ENCODE measurements at regions not wholly inside any gene's neighbourhood (a gene's known extent, or its start where the extent isn't known, plus 50 kb on each side); places are given as distances from the start of the nearest gene placed in this dataset.
A peak's percentile ranks its signal among the peaks of the same experiment; 100 is the strongest.

DNA sequence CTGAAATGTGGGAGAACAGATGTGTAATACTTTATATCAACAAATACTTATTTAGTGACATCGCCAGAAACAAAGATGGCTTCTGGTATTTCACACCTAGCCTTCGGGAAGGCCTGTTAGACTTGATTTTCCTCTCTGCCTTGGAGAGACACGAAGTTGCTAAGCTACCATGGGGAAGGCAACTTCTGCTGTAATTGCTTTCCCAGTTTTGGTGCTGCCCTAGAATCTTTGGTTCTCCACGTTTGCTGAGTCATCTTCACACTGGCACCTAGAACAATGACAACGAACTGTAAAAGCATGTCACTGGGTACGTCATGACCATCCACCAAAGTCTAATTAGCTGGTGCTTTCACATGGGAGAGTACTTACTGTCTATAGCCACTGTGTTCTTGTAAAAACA lies 58.7 kb upstream of the ACTR3 start:
- H3K9me3 ChIP-seq, result no peaks in the 10 kb centered on the region
- no peaks in the 10 kb centered on the region for H3K27me3 ChIP-seq
- H3K4me3 ChIP-seq, result no peak overlapping the region
- 59 to 64% methylated on average over 6 of the region's 6 CpGs for WGBS, 2 donors
- no peak for ATAC-seq
- H3K36me3 ChIP-seq (replicated peaks in 1 of 2; ENCODE audit: insufficient read depth in 1 of 2, low read depth in 2 of 2), result no peaks in the 10 kb centered on the region
- H3K27ac ChIP-seq, result no peak overlapping the region
- intact Hi-C loops (cut with DNase I), result no loop called here
- TF ChIP-seq POLR2A (IDR thresholded peaks at IDR 0.05), result no peak
- TF ChIP-seq, protein P1, sequence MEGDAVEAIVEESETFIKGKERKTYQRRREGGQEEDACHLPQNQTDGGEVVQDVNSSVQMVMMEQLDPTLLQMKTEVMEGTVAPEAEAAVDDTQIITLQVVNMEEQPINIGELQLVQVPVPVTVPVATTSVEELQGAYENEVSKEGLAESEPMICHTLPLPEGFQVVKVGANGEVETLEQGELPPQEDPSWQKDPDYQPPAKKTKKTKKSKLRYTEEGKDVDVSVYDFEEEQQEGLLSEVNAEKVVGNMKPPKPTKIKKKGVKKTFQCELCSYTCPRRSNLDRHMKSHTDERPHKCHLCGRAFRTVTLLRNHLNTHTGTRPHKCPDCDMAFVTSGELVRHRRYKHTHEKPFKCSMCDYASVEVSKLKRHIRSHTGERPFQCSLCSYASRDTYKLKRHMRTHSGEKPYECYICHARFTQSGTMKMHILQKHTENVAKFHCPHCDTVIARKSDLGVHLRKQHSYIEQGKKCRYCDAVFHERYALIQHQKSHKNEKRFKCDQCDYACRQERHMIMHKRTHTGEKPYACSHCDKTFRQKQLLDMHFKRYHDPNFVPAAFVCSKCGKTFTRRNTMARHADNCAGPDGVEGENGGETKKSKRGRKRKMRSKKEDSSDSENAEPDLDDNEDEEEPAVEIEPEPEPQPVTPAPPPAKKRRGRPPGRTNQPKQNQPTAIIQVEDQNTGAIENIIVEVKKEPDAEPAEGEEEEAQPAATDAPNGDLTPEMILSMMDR (IDR thresholded peaks at IDR 0.05), result no peak
- H3K4me1 ChIP-seq, result peaks cover 6% of the 10 kb centered on the region
- peak in 1 of 4 donors; percentile 5 for DNase-seq

DNA sequence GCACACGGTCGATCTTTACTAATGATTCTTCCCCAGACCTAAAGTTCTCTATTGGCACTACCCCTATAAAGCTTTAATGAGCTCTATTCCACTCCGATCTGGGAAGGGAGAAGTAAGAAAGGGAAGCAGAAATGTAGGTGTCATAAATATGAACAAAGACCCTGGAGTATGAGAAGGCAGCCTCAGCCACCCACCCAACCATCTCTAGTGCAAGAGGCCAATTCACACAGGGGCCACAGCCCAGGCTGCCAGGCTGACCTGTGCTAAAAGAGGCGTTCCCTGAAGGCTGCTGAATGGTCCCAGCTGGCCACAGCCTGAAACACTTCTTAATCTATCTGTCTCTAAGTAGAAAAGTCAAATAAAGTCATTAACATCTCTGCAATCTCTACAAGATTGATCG lies 60.1 kb upstream of the ACTR3 start:
- DNase-seq (no peak), ATAC-seq (no peak)
- WGBS, 2 donors, result 69% methylated on average over 5 of the region's 5 CpGs
- Histone ChIP-seq H3K4me1 (peaks cover 6% of the 10 kb centered on the region), H3K9me3 (no peaks in the 10 kb centered on the region), H3K27me3 (no peaks in the 10 kb centered on the region), H3K36me3 (replicated peaks in 1 of 2; ENCODE audit: insufficient read depth in 1 of 2, low read depth in 2 of 2) (no peaks in the 10 kb centered on the region), H3K27ac (no peak overlapping the region), H3K4me3 (no peak overlapping the region)
- TF ChIP-seq, protein P1 (IDR thresholded peaks at IDR 0.05), result no peak
- TF ChIP-seq POLR2A (IDR thresholded peaks at IDR 0.05), result no peak
- intact Hi-C loops (cut with DNase I), result no loop called here

DNA sequence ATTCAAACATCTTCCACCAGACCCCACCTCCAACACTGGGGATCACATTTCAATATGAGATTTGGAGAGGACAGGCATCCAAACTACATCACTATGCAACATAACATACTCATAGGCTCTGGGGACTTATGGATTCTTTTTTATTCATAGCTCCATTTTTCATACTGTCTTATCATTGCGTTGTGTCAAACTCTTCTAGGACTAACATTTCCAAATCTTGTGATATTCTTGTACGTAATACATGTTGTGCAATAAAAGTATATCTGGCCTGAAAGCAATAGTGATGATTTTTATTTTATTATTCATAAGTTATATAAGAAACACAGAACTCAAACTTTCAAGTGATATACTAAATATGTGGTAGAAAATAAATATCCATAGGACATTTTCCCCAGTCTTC lies 60.6 kb upstream of the ACTR3 start:
- intact Hi-C loops (cut with DNase I), result no loop called here
- 50 to 84% methylated on average over 2 of the region's 2 CpGs for WGBS, 2 donors

DNA sequence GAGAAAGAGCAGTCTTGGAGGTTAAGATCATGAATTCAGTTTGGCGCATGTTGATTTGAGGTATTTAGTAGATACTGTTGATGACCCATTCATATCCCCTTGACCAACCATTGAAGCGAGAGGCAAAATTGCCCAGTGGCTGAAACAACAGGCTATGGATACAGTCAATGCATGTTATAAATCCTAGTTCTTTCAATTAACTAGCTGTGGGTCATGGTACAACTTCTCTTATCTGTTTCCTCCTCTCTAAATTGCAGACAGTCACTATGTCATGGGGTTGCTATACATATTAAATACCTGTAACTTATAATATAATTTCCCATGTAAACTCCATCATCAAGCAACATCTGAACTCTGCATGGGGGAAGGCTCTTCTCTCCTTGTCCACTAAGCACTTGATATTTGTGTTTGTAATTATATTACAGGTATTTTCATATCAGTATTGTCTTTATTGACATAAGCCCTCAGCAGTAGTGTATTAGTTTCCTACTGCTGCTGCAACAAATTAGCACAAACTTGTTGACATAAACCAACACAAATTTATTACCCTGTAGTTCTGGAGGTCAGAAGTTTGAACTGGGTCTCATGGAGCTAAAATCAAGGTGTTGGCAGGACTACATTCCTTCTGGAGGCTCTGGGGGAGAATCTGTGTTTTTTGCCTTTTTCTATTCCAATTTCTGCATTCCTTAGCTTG lies 61.7 kb upstream of the ACTR3 start:
- Histone ChIP-seq H3K27ac (no peak overlapping the region), H3K36me3 (replicated peaks in 1 of 2; ENCODE audit: insufficient read depth in 1 of 2, low read depth in 2 of 2) (no peaks in the 10 kb centered on the region), H3K9me3 (no peaks in the 10 kb centered on the region), H3K4me1 (peaks cover 6% of the 10 kb centered on the region), H3K4me3 (no peak overlapping the region), H3K27me3 (no peaks in the 10 kb centered on the region)
- TF ChIP-seq POLR2A (IDR thresholded peaks at IDR 0.05), result no peak
- TF ChIP-seq, protein P1 (IDR thresholded peaks at IDR 0.05), result no peak
- DNase-seq (no peak), ATAC-seq (no peak)
- intact Hi-C loops (cut with DNase I), result no loop called here
- WGBS, 2 donors, result 94 to 96% methylated on average over 2 of the region's 2 CpGs

More for the DNA sequence above, 60.6 kb upstream of the ACTR3 start:
- ATAC-seq (no peak), DNase-seq (no peak)
- Histone ChIP-seq H3K36me3 (replicated peaks in 1 of 2; ENCODE audit: insufficient read depth in 1 of 2, low read depth in 2 of 2) (no peaks in the 10 kb centered on the region), H3K9me3 (no peaks in the 10 kb centered on the region), H3K4me3 (no peak overlapping the region), H3K27me3 (no peaks in the 10 kb centered on the region), H3K4me1 (peaks cover 6% of the 10 kb centered on the region), H3K27ac (no peak overlapping the region)
- TF ChIP-seq, protein P1 (IDR thresholded peaks at IDR 0.05), result no peak
- TF ChIP-seq POLR2A (IDR thresholded peaks at IDR 0.05), result no peak

DNA sequence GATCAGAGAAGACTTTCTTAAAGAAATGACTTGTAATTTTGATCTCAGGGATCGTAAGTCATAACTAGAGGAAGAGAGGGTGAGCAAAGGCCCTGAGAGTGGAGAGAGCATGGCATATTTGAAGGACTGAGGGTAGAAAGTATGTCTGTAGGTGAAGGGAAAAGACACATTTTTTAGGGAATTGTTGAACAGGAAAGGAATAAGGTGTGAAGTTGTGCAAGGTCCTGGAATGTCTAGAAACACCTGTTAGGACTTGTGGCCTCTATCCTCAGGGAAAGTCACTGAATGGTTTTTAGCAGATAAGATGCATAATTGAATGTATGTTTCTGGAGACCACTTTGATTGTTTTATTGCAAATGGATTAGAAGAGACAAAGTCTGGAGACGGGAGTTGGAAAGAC lies 62.5 kb upstream of the ACTR3 start:
- TF ChIP-seq, protein P1 (IDR thresholded peaks at IDR 0.05), result no peak
- TF ChIP-seq POLR2A (IDR thresholded peaks at IDR 0.05), result no peak
- no peaks in the 10 kb centered on the region for H3K9me3 ChIP-seq
- H3K4me1 ChIP-seq, result peaks cover 6% of the 10 kb centered on the region
- H3K27ac ChIP-seq, result no peak overlapping the region
- no peaks in the 10 kb centered on the region for H3K27me3 ChIP-seq
- intact Hi-C loops (cut with DNase I), result no loop called here
- ATAC-seq (no peak), DNase-seq (no peak)
- H3K36me3 ChIP-seq (replicated peaks in 1 of 2; ENCODE audit: insufficient read depth in 1 of 2, low read depth in 2 of 2), result no peaks in the 10 kb centered on the region
- no peak overlapping the region for H3K4me3 ChIP-seq
- 89 to 91% methylated on average over 2 of the region's 2 CpGs for WGBS, 2 donors

All from body of pancreas (tissue), 4 donors.